ENCODE measurements at regions not wholly inside any gene's neighbourhood (a gene's known extent, or its start where the extent isn't known, plus 50 kb on each side); places are given as distances from the start of the nearest gene placed in this dataset.

DNA sequence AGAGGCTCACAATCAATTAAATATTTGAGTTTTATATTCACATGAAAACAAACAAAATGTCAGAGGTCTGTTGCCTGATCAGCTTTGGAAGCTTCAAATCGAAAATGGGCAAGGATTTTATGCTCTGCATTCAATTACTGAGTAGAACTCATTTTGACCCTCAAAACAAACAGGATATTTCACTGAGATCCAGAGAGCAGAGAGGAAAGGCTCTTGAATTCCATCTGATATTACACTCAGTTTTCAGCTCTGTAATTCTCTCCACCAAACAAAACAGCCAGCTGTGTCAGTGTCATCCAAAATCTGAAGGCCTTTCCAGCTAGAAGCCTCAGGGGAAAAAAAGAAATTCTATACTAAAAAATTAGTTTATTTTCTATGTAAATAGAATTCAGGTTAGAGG is 128.6 kb upstream of the FLRT2 start:
- no peak for DNase-seq

DNA sequence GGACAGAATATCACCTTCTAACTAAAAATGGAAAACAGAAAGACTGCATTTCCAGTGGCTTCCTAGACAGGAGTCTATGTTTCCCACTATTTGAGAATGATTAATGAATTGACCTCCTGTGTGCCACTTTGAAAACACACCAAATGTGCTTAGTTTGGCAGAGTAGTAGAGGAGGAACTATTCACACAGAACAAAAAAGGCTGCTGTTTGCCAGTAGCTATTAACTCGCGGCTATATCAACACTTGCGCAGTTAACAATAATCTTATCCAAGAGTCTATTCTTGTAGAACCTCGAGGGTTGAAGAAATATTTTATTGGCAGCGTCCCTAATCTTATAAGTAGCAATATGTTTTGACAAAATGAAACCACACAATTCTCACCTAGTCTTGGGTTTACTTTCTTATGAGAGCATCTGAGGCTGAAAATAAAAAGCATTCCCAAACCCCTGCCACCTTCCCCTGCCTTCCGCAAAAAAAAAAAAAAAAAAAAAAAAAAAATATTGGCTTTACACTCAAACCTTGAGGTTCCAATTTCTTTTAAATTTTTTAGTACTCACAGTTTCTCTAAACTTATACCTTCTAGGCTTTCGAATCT is 127.3 kb upstream of the FLRT2 start:
- DNase-seq = no peak

- DNase-seq = no peak
Observed at GRCh38 chr14:85409481-85410210, 120.3 kb upstream of the FLRT2 start.

- DNase-seq = no peak
Observed at GRCh38 chr14:85412756-85413155, 117.2 kb upstream of the FLRT2 start.

- no peak for DNase-seq
Observed at GRCh38 chr14:85413836-85414526, 116.0 kb upstream of the FLRT2 start.

DNA sequence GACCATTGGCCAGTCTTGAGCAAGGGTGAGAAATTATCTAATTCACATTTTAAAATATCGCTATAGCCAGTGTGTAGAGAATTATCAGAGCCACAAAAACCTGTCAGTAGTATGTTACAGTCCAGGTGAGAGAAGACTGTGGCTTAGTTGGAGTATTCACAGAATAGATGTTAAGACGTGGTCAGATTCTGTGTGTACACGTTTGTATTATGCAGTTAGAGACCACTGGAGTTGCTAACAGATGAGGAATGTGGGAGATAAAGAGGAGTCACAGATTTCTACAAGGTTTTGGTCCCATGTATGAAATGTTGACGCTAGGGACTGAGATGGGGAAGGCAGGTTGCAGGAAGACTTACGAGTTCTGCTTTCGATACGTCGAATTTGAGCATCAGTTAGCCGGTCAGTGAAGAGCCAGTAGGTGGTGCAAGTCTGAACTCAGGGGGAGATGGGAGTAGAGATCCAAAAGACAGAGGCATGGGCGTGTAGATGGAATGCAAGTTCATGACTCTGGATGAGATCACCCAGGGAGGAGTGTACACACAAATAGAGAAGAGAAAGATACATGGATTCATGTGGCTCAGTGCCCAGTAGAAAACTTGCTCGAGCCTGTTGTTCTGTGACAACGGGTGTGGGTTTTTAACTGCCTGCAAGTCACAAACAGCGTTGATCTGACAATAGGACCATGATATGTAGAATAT is 114.8 kb upstream of the FLRT2 start:
- no peak for DNase-seq

GRCh38 chr14:85416771-85417170 is 113.2 kb upstream of the FLRT2 start:
- DNase-seq = no peak

- DNase-seq = no peak
Observed at GRCh38 chr14:85417396-85417795, 112.5 kb upstream of the FLRT2 start.

DNA sequence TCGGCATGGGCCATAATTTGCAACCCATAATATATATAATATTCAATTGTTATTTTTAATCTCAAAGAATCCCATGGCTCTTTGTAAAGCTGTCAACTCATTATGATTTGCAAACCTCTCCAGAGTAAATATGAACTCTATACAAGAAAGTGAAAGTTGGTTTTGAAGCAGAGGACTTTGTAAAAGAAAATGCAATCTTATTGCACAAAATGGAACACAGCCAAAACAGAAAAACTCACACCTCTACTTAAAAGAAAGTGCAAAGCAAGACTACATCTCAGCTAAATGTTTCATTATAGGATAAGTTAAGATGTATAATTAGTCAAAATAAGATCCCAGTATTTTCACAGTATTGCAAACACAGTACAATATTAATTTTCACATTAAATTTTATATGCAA is 111.2 kb upstream of the FLRT2 start:
- no peak for DNase-seq

DNA sequence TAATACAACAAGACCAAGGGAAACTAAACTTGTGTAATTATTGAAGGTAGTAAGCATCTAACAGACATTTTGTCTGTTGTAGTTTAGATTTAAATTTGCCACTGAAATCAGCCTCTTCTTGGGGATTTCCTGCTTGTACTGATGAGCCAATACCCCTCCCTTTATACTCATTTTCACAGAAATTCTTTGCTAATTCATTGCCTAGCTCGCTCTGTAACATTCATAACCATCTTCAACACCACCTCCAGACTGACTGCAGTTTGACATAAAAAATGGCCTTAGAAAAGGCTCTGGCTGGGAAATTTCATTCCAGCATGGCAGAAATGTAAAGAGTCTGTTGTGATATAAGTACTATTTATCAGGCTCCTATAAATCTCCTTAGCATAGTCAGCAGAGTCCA is 109.7 kb upstream of the FLRT2 start:
- no peak for DNase-seq

DNA sequence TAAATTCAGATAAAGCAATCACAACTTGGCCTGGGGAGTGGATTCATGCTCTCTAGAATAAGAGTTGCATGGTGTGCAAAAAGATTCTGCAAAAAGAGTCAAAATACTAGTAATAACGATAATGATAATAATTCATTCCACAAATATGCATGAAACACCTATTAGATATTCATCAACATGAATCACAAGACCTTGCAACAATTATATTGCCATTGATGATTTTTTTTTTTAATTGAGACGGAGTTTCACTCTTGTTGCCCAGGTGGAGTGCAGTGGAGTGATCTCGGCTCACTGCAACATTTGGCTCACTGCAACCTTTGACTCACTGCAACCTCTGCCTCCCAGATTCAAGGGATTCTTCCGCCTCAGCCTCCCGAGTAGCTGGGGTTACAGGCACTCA is 109.2 kb upstream of the FLRT2 start:
- no peak for DNase-seq

DNA sequence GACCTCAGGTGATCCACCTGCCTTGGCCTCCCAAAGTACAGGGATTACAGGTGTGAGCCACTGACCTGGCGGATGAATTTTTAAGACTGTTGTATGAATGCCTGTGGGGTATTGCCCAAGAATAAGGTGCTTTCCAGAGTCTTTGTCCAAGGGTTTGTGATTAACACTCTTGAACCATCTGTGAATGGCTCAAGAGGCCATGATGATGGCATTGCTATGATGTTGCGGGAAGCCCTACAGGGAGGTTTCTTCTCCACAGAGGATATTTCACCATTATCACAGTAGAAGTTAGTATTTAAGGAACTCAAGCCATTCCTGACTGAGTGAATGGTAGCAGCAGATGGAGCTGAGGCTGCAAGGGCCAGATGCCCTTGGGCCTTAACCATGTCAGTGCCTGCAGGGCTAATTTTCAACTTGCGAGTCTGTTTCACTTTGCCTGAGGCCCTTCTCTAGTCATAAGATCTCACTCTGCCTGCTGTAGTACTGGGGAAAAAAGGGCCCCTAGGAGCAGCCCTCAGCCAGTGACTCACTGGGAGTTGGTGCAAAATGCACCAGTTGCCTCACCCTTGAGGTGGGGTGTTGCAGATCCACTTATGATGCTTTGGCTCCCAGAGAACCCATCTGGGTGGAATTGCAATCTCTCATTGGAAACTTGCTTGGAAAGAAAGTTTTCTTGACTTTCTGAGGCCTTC is 108.6 kb upstream of the FLRT2 start:
- no peak for DNase-seq

DNA sequence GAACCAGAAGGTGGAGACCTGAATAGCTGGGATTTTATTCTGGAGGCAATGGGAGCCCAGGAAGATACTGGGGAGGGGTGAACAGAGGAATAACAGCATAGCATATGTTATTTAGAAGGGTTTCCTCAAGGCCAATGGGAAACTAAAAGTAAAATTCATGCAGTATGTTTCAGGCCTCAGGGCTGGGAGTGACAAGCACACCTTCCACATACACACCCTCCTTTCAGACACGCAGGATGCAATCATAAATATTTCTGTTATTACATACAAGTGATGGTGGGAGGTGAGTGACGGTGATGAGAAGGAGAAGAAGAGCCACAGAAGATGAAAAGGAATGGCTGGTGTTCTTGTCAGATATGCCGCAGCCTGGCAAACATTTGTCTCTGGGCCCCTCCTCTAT is 106.1 kb upstream of the FLRT2 start:
- DNase-seq = no peak

GRCh38 chr14:85425507-85425906 is 104.4 kb upstream of the FLRT2 start:
- DNase-seq = no peak

- DNase-seq = no peak
Observed at GRCh38 chr14:85426068-85426935, 103.6 kb upstream of the FLRT2 start.

DNA sequence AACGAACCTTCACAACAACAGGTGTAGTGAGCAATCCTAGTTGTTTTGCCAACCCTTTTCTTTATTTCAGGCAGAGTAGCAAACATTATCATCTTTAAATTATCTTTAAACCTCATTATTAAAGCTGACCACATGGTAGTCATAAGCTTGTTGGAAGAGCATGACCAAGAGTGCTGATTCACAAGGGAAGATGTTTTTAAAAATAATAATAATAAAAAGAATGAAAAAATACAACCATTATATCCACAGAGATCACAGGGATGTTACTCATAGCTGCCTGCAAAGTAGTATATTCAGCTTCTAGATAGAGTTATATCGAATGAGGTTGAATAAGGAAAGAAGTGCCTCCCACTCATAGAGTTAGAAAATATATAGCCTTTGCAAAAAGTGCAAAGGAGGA is 101.0 kb upstream of the FLRT2 start:
- no peak for DNase-seq

- DNase-seq = no peak
Observed at GRCh38 chr14:85437148-85437547, 92.8 kb upstream of the FLRT2 start.

GRCh38 chr14:85438001-85438400 is 91.9 kb upstream of the FLRT2 start:
- DNase-seq = no peak

- DNase-seq = no peak
Observed at GRCh38 chr14:85438481-85438942, 91.4 kb upstream of the FLRT2 start.

DNA sequence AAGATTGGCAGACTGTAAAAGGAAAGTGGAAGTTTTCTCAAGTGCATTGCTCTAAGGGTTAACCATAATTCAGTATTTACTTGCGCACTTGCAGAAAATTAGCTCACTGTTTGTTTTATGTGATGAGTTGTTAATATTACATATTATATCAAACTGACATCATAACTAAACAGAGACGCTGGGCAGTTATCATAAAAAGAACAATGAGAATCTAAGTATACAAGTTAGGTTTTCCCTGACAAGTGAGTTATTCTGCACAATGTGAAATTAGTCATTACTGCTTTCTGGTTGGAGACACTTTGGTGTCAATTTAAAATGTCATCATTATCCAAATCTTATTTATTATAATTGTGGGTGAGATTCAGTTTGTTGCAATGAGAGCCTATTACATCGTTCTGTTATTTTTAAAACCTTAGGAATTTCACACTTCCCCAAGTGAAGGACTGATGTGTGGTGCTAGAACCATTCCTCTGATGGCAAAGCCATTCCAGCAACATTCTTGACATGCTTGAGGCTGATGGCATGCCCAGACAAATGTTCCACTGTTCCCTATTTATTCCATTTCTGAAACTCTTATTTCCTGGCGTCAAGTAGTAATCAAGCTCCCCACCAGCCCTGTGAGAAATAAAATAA is 90.1 kb upstream of the FLRT2 start:
- DNase-seq = no peak

DNA sequence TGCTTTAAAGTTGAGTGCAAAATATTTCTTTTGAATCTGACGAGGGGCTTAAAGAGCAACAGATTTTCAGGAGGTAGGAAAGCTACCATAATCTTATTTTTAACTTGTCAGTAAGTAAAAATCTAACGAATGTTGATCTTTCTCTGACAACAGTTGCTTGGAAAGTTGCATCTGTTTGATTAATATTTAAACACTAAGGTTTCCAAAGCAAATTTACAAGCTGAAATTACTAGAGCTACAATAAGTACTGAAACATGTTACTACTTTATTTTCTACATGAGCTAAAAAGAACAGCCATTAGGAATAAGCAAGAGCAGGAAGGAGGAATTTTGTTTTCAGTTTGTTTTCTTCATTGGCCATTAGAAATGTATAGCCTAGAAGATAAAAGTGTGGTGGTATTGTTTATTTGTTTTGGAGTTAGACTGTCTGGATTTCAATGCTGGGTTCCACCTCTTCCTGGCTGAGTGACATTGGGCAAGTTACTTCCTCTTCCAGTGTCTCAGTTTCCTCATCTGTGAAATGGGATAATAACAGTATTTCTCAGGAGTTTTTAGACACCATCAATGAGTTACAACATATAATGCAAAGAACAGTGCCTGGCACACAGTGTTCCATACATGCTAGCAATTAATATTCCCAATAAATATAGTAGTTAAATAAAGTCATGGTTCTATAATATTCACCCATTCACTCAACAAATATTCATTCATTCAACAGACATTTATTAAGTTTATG is 87.9 kb upstream of the FLRT2 start:
- DNase-seq = no peak

Measured in activated effector memory CD4-positive, alpha-beta T cell treated with anti-CD3 and anti-CD28 coated beads, Interleukin-2, amount 50 U/mL, for 16 hours (primary cell).